Heart right ventricle (tissue), 16 donors: ENCODE measurements at regions not wholly inside any gene's neighbourhood (a gene's known extent, or its start where the extent isn't known, plus 50 kb on each side); places are given as distances from the start of the nearest gene placed in this dataset.

ENCODE experiments used
- ATAC-seq, 8 donors: fragments of 200-7000 bp; cut with Tn5 transposase; one replicate each; pipeline ENCODE4 v1.9.1; 2020; ENCODE audit warnings: mild to moderate bottlenecking in 8 of 8, moderate library complexity in 8 of 8, moderate number of reproducible peaks in 1 of 8
- DNase-seq, 2 donors: peaks; one replicate each; pipeline ENCODE4 v3.0.0-alpha.2; 2020
- H3K27ac ChIP-seq, 10 donors: fragments of 200-600 bp; sonication (generic) in 2 of 10; one replicate each; pipeline versions ENCODE4 v1.5.0 to v1.8.0; 2020 to 2022; ENCODE audit warnings: mild to moderate bottlenecking in 3 of 10
- H3K27me3 ChIP-seq, 7 donors: fragments of 200-600 bp; one replicate each; pipeline ENCODE4 v1.8.0; 2021 to 2022; ENCODE audit warnings: mild to moderate bottlenecking in 2 of 7
- H3K36me3 ChIP-seq, 9 donors: fragments of 200-600 bp; sonication (generic) in 1 of 9; one replicate each; pipeline versions ENCODE4 v1.5.0 to v1.8.0; 2020 to 2022; ENCODE audit warnings: mild to moderate bottlenecking in 2 of 9
- H3K4me1 ChIP-seq, 9 donors: fragments of 200-600 bp; sonication (generic) in 1 of 9; one replicate each; pipeline versions ENCODE4 v1.5.0 to v1.8.0; 2020 to 2022; ENCODE audit warnings: mild to moderate bottlenecking in 4 of 9
- H3K4me3 ChIP-seq, 10 donors: fragments of 200-600 bp; sonication (generic) in 2 of 10; one replicate each; pipeline versions ENCODE4 v1.5.0 to v1.8.0; 2020 to 2022; ENCODE audit warnings: mild to moderate bottlenecking in 7 of 10, moderate library complexity in 2 of 10
- H3K9me3 ChIP-seq, 11 donors: fragments of 200-600 bp in 10 of 11; sonication (generic) in 2 of 11; one replicate each; pipeline versions ENCODE4 v1.5.0 to v1.8.0; 2013 to 2022; ENCODE audit warnings: mild to moderate bottlenecking in 2 of 11, control low read depth in 1 of 11, moderate library complexity in 1 of 11
- CTCF ChIP-seq, 9 donors: fragments of 200-600 bp; sonication (generic) in 2 of 9; IDR thresholded peaks; one replicate each; pipeline versions ENCODE4 v1.5.0 to v1.8.0; 2021 to 2022; ENCODE audit warnings: antibody characterized with exemption in 9 of 9, mild to moderate bottlenecking in 5 of 9, moderate library complexity in 1 of 9
- WGBS, 2 donors: extraction: QIAGEN DNeasy Blood & Tissue Kit; methylation state at CpG; one replicate each; pipeline ENCODE4 v1.1.7; 2013; ENCODE audit warnings: inconsistent platforms in 1 of 2; 5-methylcytosine and 5-hydroxymethylcytosine counted together
- intact Hi-C, 10 donors: fragments of 100-400 bp; cut with DNase I; formaldehyde crosslinking; loops; one replicate each; pipeline versions ENCODE4 v1.11.1 to v1.14.2; 2022
- donor health status: Arrhythmogenic right ventricular cardiomyopathy.
- donor health status: ischemic (EF 13 %, LVEDD 7.1; RV severe dilation, severe dysfunction).
- donor health status: healthy with polysubstance abuse.
- donor health status: DM: no; HTN: yes; CAD: no.
- donor health status: DM: no; HTN: no; CAD: no.
- donor health status: ischemic (EF 25% LVEDD 6.9; RV normal size, moderate dysfunction).
- donor health status: ischemic (EF 25% LVEDD 5.7; RV mildly dilated, moderate dysfunction).
- donor health status: healthy.
- donor health status: DM: yes; HTN: yes; CAD: no.
- donor health status: Ischemic cardiomyopathy.
- donor health status: ischemic (EF 35%, LVEDD 5.7; RV mildly dilated, moderate dysfunction).
- donor health status: nonischemic (EF 11% LVEDD 7.7; RV severe dilation, severe dysfunction).
- donor health status: DM: yes; HTN: yes; CAD: no.
- donor health status: PGD.
- donor health status: ischemic (EF 29% LVEDD 5.4; RV normal size, mild dysfunction).
- donor health status: nonischemic (EF 23%, LVEDD 6.1; RV moderate dilation, normal function).

- ATAC-seq: no peak
- 82 to 83% methylated on average over 2 of the region's 2 CpGs for WGBS, 2 donors
Observed at GRCh38 chr12:61652265-61652664, 607.9 kb upstream of the USP15 start.

GRCh38 chr12:61654698-61655097 lies 605.5 kb upstream of the USP15 start:
- DNase-seq (no peak), ATAC-seq (no peak)
- intact Hi-C loops: no loop called here
- 38 to 53% methylated on average over 3 of the region's 3 CpGs for WGBS, 2 donors
- no peaks in the 10 kb centered on the region for H3K36me3 ChIP-seq
- no peaks in the 10 kb centered on the region for H3K9me3 ChIP-seq
- no peak overlapping the region for H3K27ac ChIP-seq
- no peaks in the 10 kb centered on the region for H3K27me3 ChIP-seq
- no peak for TF ChIP-seq CTCF (IDR thresholded peaks at IDR 0.05)
- H3K4me3 ChIP-seq: no peak overlapping the region
- H3K4me1 ChIP-seq: no peaks in the 10 kb centered on the region

More at GRCh38 chr12:61652265-61652664, 607.9 kb upstream of the USP15 start:
- intact Hi-C loops: no loop called here
- no peak for DNase-seq
- no peaks in the 10 kb centered on the region for H3K4me1 ChIP-seq
- H3K9me3 ChIP-seq: no peaks in the 10 kb centered on the region
- H3K4me3 ChIP-seq: no peak overlapping the region
- no peaks in the 10 kb centered on the region for H3K27me3 ChIP-seq
- no peak overlapping the region for H3K27ac ChIP-seq
- no peak for TF ChIP-seq CTCF (IDR thresholded peaks at IDR 0.05)
- no peaks in the 10 kb centered on the region for H3K36me3 ChIP-seq

GRCh38 chr12:61655241-61655640 lies 605.0 kb upstream of the USP15 start:
- Histone ChIP-seq H3K4me3 (no peak overlapping the region), H3K36me3 (no peaks in the 10 kb centered on the region), H3K27me3 (no peaks in the 10 kb centered on the region), H3K27ac (no peak overlapping the region), H3K9me3 (no peaks in the 10 kb centered on the region), H3K4me1 (no peaks in the 10 kb centered on the region)
- no peak for ATAC-seq
- 48 to 76% methylated on average over 1 of the region's 1 CpG for WGBS, 2 donors
- intact Hi-C loops: no loop called here
- DNase-seq: no peak
- no peak for TF ChIP-seq CTCF (IDR thresholded peaks at IDR 0.05)

GRCh38 chr12:61667676-61668075 lies 592.5 kb upstream of the USP15 start:
- Histone ChIP-seq H3K4me1 (no peaks in the 10 kb centered on the region), H3K9me3 (peaks cover 0 to 47% (median 0%) of the 10 kb centered on the region in 11 donors), H3K27me3 (no peaks in the 10 kb centered on the region), H3K4me3 (no peak overlapping the region), H3K36me3 (no peaks in the 10 kb centered on the region), H3K27ac (no peak overlapping the region)
- no peak for ATAC-seq
- no peak for DNase-seq
- 22 to 47% methylated on average over 1 of the region's 1 CpG for WGBS, 2 donors
- intact Hi-C loops: no loop called here
- TF ChIP-seq CTCF (IDR thresholded peaks at IDR 0.05): no peak

GRCh38 chr12:61676520-61676919 lies 583.7 kb upstream of the USP15 start:
- no peaks in the 10 kb centered on the region for H3K27me3 ChIP-seq
- no peak overlapping the region for H3K27ac ChIP-seq
- H3K4me3 ChIP-seq: no peak overlapping the region
- intact Hi-C loops: no loop called here
- ATAC-seq (no peak), DNase-seq (no peak)
- peaks cover 0 to 16% (median 0%) of the 10 kb centered on the region in 11 donors for H3K9me3 ChIP-seq
- H3K4me1 ChIP-seq: no peaks in the 10 kb centered on the region
- no peaks in the 10 kb centered on the region for H3K36me3 ChIP-seq
- TF ChIP-seq CTCF (IDR thresholded peaks at IDR 0.05): no peak
